ENCODE measurements at regions not wholly inside any gene's neighbourhood (a gene's known extent, or its start where the extent isn't known, plus 50 kb on each side); places are given as distances from the start of the nearest gene placed in this dataset.

DNA sequence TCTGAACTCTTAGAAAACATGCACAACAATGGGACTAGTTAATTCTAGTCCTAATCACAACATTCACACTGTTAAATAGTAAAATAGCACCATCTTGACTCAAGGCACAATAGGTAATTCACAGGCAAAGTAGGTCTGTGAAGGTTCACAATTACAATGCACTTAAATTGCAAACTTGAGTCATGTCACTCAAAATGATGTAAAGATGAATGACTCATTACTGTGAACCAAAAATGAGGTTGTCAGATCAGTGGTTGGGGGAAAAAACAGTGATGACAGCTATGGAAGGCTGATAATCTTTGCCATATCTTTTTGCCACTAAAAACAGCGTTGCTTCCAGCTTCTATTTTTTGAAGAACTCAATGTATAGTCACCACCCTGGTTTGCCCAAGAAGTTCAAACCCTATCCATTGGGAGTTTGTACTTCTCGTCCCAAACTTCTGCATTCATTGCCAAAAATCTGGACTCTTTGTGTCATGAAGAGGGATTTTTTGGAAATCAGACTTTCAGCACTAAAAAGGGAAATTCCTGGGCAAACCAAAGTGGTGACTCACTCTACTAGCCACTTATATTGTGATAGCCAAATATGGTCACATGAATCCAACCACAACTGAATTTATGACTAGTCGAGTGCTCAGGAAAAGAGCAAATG lies 200.9 kb upstream of the TMTC4 start:
- Mint-ChIP-seq H3K4me1 (ENCODE audit: low read depth) (peaks cover 23% of the 10 kb centered on the region), H3K27ac (peak overlapping the region; percentile 80), H3K36me3 (ENCODE audit: insufficient read depth in 2 of 2) (peaks cover 1 to 8% of the 10 kb centered on the region in 2 donors), H3K27me3 (ENCODE audit: low read depth) (peaks cover 72% of the 10 kb centered on the region), H3K4me3 (peak overlapping the region; percentile 31 to 66), H3K9me3 (peaks cover 2 to 4% of the 10 kb centered on the region in 2 donors)
- DNase-seq (peak; percentile 49 to 53), ATAC-seq (replicated peaks in 1 of 2) (peak; percentile 89 to 91)

DNA sequence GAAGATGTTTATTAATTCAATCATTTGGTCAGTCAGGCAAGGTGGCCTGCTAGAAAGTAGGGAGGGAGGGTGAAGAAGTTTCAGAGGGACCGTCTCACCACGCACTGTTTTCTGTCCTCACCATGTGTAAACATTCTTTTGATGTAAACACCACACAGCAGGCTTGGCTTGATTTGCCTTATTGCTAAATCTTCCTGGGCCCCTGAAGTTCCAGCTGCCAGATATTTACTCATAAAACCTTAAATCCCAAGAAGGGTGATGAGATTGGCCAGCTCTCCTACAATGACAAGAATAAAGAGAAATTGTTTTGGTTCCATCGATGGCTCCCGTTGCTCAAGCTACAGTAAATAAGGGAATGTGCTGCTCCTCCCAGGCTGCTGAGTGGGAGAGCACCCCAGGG lies 198.2 kb upstream of the TMTC4 start:
- Mint-ChIP-seq H3K9me3 (peaks cover 4% of the 10 kb centered on the region in 2 donors), H3K4me3 (no peak overlapping the region), H3K36me3 (ENCODE audit: insufficient read depth in 2 of 2) (peaks cover 4 to 8% of the 10 kb centered on the region in 2 donors), H3K27me3 (ENCODE audit: low read depth) (peaks cover 62% of the 10 kb centered on the region), H3K27ac (no peak overlapping the region), H3K4me1 (ENCODE audit: low read depth) (peaks cover 23% of the 10 kb centered on the region)
- DNase-seq (no peak), ATAC-seq (replicated peaks in 1 of 2) (no peak)

- Mint-ChIP-seq H3K9me3 (peaks cover 6 to 9% of the 10 kb centered on the region in 2 donors), H3K4me3 (no peak overlapping the region), H3K27me3 (ENCODE audit: low read depth) (peaks cover 52% of the 10 kb centered on the region), H3K4me1 (ENCODE audit: low read depth) (peaks cover 14% of the 10 kb centered on the region), H3K36me3 (ENCODE audit: insufficient read depth in 2 of 2) (peaks cover 8 to 10% of the 10 kb centered on the region in 2 donors), H3K27ac (no peak overlapping the region)
- DNase-seq (no peak), ATAC-seq (replicated peaks in 1 of 2) (no peak)
These were observed 196.3 kb upstream of the TMTC4 start for GRCh38 chr13:100870898-100871297.

- no peaks in the 10 kb centered on the region for H3K4me1 Mint-ChIP-seq (ENCODE audit: low read depth)
These were observed 186.3 kb upstream of the TMTC4 start for GRCh38 chr13:100860866-100861265.

DNA sequence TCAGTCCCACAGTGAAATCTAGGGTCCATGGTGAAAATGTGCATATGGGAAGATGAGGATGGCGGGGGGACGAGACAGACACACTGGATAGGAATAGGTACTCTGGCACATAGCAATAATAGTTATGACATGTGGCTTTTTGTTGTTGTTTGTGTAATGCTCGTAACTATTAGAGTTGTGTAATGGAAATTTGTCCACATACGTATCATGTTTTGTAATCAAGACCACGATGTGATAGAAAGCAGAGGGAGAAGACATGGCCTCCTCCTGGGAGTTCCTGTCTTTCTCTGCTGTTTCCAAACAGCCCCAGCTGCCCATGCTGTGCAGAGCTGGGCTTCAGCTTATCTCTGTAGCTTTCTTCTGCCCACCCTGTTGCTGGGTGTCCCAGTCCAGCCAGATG lies 185.3 kb upstream of the TMTC4 start:
- Mint-ChIP-seq H3K27ac (no peak overlapping the region), H3K27me3 (ENCODE audit: low read depth) (no peaks in the 10 kb centered on the region), H3K4me3 (no peak overlapping the region), H3K36me3 (ENCODE audit: insufficient read depth in 2 of 2) (no peaks in the 10 kb centered on the region), H3K4me1 (ENCODE audit: low read depth) (no peaks in the 10 kb centered on the region), H3K9me3 (peaks cover 0 to 2% of the 10 kb centered on the region in 2 donors)
- DNase-seq (no peak), ATAC-seq (replicated peaks in 1 of 2) (no peak)

More at GRCh38 chr13:100860866-100861265, 186.3 kb upstream of the TMTC4 start:
- Mint-ChIP-seq H3K27me3 (ENCODE audit: low read depth) (no peaks in the 10 kb centered on the region), H3K27ac (no peak overlapping the region), H3K9me3 (peaks cover 2 to 3% of the 10 kb centered on the region in 2 donors), H3K4me3 (no peak overlapping the region), H3K36me3 (ENCODE audit: insufficient read depth in 2 of 2) (peaks cover under 1 to 3% of the 10 kb centered on the region in 2 donors)
- DNase-seq (no peak), ATAC-seq (replicated peaks in 1 of 2) (no peak)

DNA sequence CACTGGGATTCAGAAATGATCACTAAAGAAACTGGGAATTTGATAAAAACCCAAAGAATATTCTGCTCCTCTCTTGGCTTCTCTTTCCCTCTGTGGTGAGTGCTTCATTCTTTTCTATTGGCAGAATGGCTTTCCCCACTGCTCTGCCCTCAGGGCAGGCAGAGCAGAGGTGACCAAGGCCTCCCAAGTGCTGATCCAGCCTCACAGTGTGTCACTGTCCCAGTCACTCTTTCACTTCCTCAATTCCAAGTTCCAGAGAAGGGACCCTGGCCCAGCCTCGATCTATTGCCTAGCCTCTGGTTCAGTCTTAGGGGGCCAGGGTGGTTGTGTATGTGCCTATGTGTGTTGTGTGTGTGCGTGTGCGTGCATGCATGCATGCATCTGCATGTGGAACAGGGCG lies 180.6 kb upstream of the TMTC4 start:
- peaks cover 6% of the 10 kb centered on the region for H3K27me3 Mint-ChIP-seq (ENCODE audit: low read depth)
- no peaks in the 10 kb centered on the region for H3K9me3 Mint-ChIP-seq
- H3K4me1 Mint-ChIP-seq (ENCODE audit: low read depth), result no peaks in the 10 kb centered on the region
- no peak overlapping the region for H3K4me3 Mint-ChIP-seq
- H3K36me3 Mint-ChIP-seq (ENCODE audit: insufficient read depth in 2 of 2), result no peaks in the 10 kb centered on the region
- no peak for ATAC-seq (replicated peaks in 1 of 2)
- no peak for DNase-seq
- no peak overlapping the region for H3K27ac Mint-ChIP-seq

- DNase-seq (no peak), ATAC-seq (replicated peaks in 1 of 2) (no peak)
- H3K27ac Mint-ChIP-seq, result no peak overlapping the region
These were observed 179.4 kb upstream of the TMTC4 start for GRCh38 chr13:100854006-100854405.

GRCh38 chr13:100853434-100853833 lies 178.8 kb upstream of the TMTC4 start:
- Mint-ChIP-seq H3K4me1 (ENCODE audit: low read depth) (no peaks in the 10 kb centered on the region), H3K27me3 (ENCODE audit: low read depth) (peaks cover 6% of the 10 kb centered on the region), H3K9me3 (peaks cover 0 to 2% of the 10 kb centered on the region in 2 donors), H3K36me3 (ENCODE audit: insufficient read depth in 2 of 2) (no peaks in the 10 kb centered on the region), H3K4me3 (no peak overlapping the region), H3K27ac (no peak overlapping the region)
- ATAC-seq (replicated peaks in 1 of 2), result no peak
- no peak for DNase-seq

More at GRCh38 chr13:100854006-100854405, 179.4 kb upstream of the TMTC4 start:
- Mint-ChIP-seq H3K4me3 (no peak overlapping the region), H3K4me1 (ENCODE audit: low read depth) (no peaks in the 10 kb centered on the region), H3K36me3 (ENCODE audit: insufficient read depth in 2 of 2) (no peaks in the 10 kb centered on the region), H3K9me3 (peaks cover 0 to 2% of the 10 kb centered on the region in 2 donors), H3K27me3 (ENCODE audit: low read depth) (peaks cover 6% of the 10 kb centered on the region)

- ATAC-seq (replicated peaks in 1 of 2), result no peak
- no peak for DNase-seq
- no peaks in the 10 kb centered on the region for H3K4me1 Mint-ChIP-seq (ENCODE audit: low read depth)
- no peak overlapping the region for H3K27ac Mint-ChIP-seq
- H3K36me3 Mint-ChIP-seq (ENCODE audit: insufficient read depth in 2 of 2), result no peaks in the 10 kb centered on the region
- peaks cover 6% of the 10 kb centered on the region for H3K27me3 Mint-ChIP-seq (ENCODE audit: low read depth)
- peaks cover 0 to 2% of the 10 kb centered on the region in 2 donors for H3K9me3 Mint-ChIP-seq
- no peak overlapping the region for H3K4me3 Mint-ChIP-seq
These were observed 177.6 kb upstream of the TMTC4 start for GRCh38 chr13:100852146-100852545.

DNA sequence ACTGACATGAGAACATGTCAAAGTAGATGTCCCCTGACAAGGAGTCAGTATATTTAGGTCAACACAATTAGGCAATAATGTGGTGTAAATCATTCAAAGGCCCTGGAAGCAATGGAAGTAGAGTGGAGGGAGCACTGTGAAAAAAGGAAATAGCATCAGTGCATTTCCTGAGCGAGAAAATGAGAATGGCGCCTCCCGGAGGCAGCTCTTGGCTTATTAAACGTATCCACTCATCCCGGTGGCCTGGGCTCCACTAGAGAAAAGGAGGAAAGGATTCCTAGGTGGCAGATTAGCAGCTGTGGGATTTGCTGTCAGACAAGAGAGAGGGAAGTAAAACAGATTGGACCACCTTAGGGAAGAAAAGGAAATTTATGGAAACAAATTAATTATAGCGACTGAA lies 173.7 kb upstream of the TMTC4 start:
- DNase-seq, result no peak
- peaks cover 0 to 2% of the 10 kb centered on the region in 2 donors for H3K9me3 Mint-ChIP-seq
- H3K27ac Mint-ChIP-seq, result no peak overlapping the region
- no peak for ATAC-seq (replicated peaks in 1 of 2)
- no peaks in the 10 kb centered on the region for H3K36me3 Mint-ChIP-seq (ENCODE audit: insufficient read depth in 2 of 2)
- no peak overlapping the region for H3K4me3 Mint-ChIP-seq
- peaks cover 2% of the 10 kb centered on the region for H3K27me3 Mint-ChIP-seq (ENCODE audit: low read depth)
- no peaks in the 10 kb centered on the region for H3K4me1 Mint-ChIP-seq (ENCODE audit: low read depth)

DNA sequence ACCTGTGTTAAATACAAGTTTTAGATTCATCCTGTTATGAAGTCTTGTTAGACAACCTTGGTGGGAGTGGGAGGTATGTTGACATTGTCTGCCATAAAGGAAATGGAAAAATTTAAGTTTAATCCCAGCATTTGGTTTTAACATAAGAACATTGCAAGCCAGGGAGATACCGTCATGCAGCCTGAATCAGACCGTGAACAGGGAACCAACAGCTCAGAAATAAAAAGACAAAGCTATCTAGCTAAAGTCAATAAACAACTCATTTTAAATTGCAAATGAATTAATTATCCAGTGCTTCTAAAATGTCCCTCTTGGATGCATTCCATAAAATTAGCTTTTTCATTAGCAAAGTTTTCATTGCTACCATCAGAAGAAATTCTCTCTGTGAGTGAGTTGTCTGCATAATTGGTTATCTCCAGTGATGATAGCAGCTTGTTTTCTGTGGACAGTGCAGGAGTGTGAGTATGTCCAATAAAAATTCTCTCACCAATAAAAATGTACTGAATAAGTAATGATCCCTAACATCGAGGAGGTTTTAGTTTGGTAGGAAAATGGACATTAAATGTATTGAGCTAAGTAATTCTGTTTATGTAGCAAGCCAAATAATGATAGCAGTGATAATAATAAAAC lies 170.6 kb upstream of the TMTC4 start:
- Mint-ChIP-seq H3K9me3 (peaks cover 0 to 2% of the 10 kb centered on the region in 2 donors), H3K27ac (no peak overlapping the region), H3K27me3 (ENCODE audit: low read depth) (peaks cover 7% of the 10 kb centered on the region), H3K4me1 (ENCODE audit: low read depth) (no peaks in the 10 kb centered on the region), H3K4me3 (no peak overlapping the region), H3K36me3 (ENCODE audit: insufficient read depth in 2 of 2) (no peaks in the 10 kb centered on the region)
- no peak for ATAC-seq (replicated peaks in 1 of 2)
- DNase-seq, result no peak

- no peaks in the 10 kb centered on the region for H3K36me3 Mint-ChIP-seq (ENCODE audit: insufficient read depth in 2 of 2)
- H3K4me1 Mint-ChIP-seq (ENCODE audit: low read depth), result no peaks in the 10 kb centered on the region
- no peaks in the 10 kb centered on the region for H3K9me3 Mint-ChIP-seq
- DNase-seq (no peak), ATAC-seq (replicated peaks in 1 of 2) (no peak)
- H3K4me3 Mint-ChIP-seq, result no peak overlapping the region
- H3K27me3 Mint-ChIP-seq (ENCODE audit: low read depth), result peaks cover 11% of the 10 kb centered on the region
- H3K27ac Mint-ChIP-seq, result no peak overlapping the region
These were observed 167.5 kb upstream of the TMTC4 start for GRCh38 chr13:100842136-100842535.

GRCh38 chr13:100838387-100838786 lies 163.8 kb upstream of the TMTC4 start:
- H3K27ac Mint-ChIP-seq, result no peak overlapping the region
- H3K4me3 Mint-ChIP-seq, result no peak overlapping the region
- H3K9me3 Mint-ChIP-seq, result no peaks in the 10 kb centered on the region
- DNase-seq (no peak), ATAC-seq (replicated peaks in 1 of 2) (no peak)
- H3K4me1 Mint-ChIP-seq (ENCODE audit: low read depth), result no peaks in the 10 kb centered on the region
- H3K36me3 Mint-ChIP-seq (ENCODE audit: insufficient read depth in 2 of 2), result no peaks in the 10 kb centered on the region
- peaks cover 11% of the 10 kb centered on the region for H3K27me3 Mint-ChIP-seq (ENCODE audit: low read depth)

DNA sequence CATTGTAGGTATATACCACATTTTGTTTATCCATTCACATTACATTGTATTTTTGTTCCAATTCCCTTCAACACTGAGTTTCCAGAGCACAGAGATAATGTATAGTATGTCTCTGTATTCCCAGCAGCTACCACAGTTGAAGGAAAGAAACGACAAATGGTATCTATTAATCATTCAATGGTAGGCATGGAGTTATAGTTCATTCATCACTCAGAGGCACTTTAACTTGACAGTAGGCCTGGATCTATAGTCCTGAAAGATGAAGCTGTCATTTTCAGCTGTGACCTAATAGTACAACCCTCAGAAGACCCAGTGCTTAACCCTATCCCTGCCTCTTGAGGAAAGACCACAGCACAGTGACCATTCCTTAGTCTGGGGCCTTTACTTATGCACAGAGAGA lies 163.0 kb upstream of the TMTC4 start:
- H3K36me3 Mint-ChIP-seq (ENCODE audit: insufficient read depth in 2 of 2), result no peaks in the 10 kb centered on the region
- peaks cover 5% of the 10 kb centered on the region for H3K27me3 Mint-ChIP-seq (ENCODE audit: low read depth)
- no peak overlapping the region for H3K4me3 Mint-ChIP-seq
- H3K27ac Mint-ChIP-seq, result no peak overlapping the region
- DNase-seq (no peak), ATAC-seq (replicated peaks in 1 of 2) (no peak)
- H3K4me1 Mint-ChIP-seq (ENCODE audit: low read depth), result no peaks in the 10 kb centered on the region
- H3K9me3 Mint-ChIP-seq, result no peaks in the 10 kb centered on the region

Data from activated T-cell treated with anti-CD3 and anti-CD28 coated beads, Interleukin-2, amount 50 U/mL, for 72 hours (primary cell).